ENCODE measurements at regions not wholly inside any gene's neighbourhood (a gene's known extent, or its start where the extent isn't known, plus 50 kb on each side); places are given as distances from the start of the nearest gene placed in this dataset.
A peak's percentile ranks its signal among the peaks of the same experiment; 100 is the strongest.
"Not testable (repeated sequence)": the region's sequence is repeated elsewhere in the genome, so short reads cannot be mapped to it uniquely, and the experiment has no call there.

DNA sequence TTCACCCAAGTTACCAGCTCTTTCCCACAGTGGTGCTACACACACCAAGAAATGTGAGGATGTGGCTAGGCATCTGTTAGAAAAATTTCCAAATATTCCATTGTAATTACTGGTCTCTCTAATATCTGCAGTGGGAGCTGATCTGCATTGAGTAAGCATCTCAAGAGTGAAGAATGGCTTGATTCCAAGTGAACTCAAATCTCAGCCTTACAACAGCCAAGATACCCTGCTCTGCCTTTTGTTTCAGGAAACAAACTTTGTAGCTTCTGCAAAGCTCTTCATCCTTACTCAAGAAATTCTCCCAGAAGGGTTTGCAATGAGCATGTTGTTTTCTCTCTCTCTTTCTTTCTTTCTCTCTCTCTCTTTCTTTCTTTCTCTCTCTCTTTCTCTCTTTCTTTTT, 181.1 kb downstream of the FCRL5 start:
- Histone ChIP-seq H3K27ac (ENCODE audit: low read depth, low read length, poor library complexity, severe bottlenecking) (no peak overlapping the region), H3K36me3 (ENCODE audit: insufficient read depth, low read length, poor library complexity, severe bottlenecking) (no peaks in the 10 kb centered on the region), H3K4me1 (ENCODE audit: insufficient read depth, low read length, poor library complexity, severe bottlenecking) (no peaks in the 10 kb centered on the region), H3K9me3 (ENCODE audit: low read depth, low read length, poor library complexity, severe bottlenecking) (no peaks in the 10 kb centered on the region), H3K27me3 (replicated peaks; ENCODE audit: insufficient read depth, low read depth, low read length, poor library complexity) (peaks cover 6% of the 10 kb centered on the region), H3K4me3 (ENCODE audit: low read depth, low read length, poor library complexity, severe bottlenecking) (no peak overlapping the region)
- CTCF ChIA-PET, result no interaction called here
- intact Hi-C loops (cut with micrococcal nuclease; ENCODE audit: unreplicated experiment), result loop anchor here (10.0 kb wide), 1 partner anchor 754 kb away; a partner anchor contains a TSS
- no TSS peak for BruUV-seq (replicated peaks)
- TF ChIP-seq CTCF (conservative IDR thresholded peaks at IDR 0.05; ENCODE audit: low read depth, low read length), result no peak
- no peak for TF ChIP-seq EZH2 (IDR thresholded peaks at IDR 0.05; ENCODE audit: borderline replicate concordance, low read depth, low read length, poor library complexity, severe bottlenecking)
- POLR2A ChIA-PET (ENCODE audit: low non-redundant PET), result no interaction called here
- DNase-seq (ENCODE audit: low spot score), result no peak

GRCh38 chr1:157370698-157371097, 181.6 kb downstream of the FCRL5 start:
- Histone ChIP-seq H3K4me1 (ENCODE audit: insufficient read depth, low read length, poor library complexity, severe bottlenecking) (no peaks in the 10 kb centered on the region), H3K27ac (ENCODE audit: low read depth, low read length, poor library complexity, severe bottlenecking) (no peak overlapping the region), H3K4me3 (ENCODE audit: low read depth, low read length, poor library complexity, severe bottlenecking) (no peak overlapping the region), H3K27me3 (replicated peaks; ENCODE audit: insufficient read depth, low read depth, low read length, poor library complexity) (peaks cover 5% of the 10 kb centered on the region), H3K36me3 (ENCODE audit: insufficient read depth, low read length, poor library complexity, severe bottlenecking) (no peaks in the 10 kb centered on the region), H3K9me3 (ENCODE audit: low read depth, low read length, poor library complexity, severe bottlenecking) (no peaks in the 10 kb centered on the region)
- CTCF ChIA-PET, result no interaction called here
- BruUV-seq (replicated peaks), result no TSS peak
- no peak for DNase-seq (ENCODE audit: low spot score)
- POLR2A ChIA-PET (ENCODE audit: low non-redundant PET), result no interaction called here
- intact Hi-C loops (cut with micrococcal nuclease; ENCODE audit: unreplicated experiment), result loop anchor here (10.0 kb wide), 1 partner anchor 754 kb away; a partner anchor contains a TSS
- TF ChIP-seq EZH2 (IDR thresholded peaks at IDR 0.05; ENCODE audit: borderline replicate concordance, low read depth, low read length, poor library complexity, severe bottlenecking), result no peak
- no peak for TF ChIP-seq CTCF (conservative IDR thresholded peaks at IDR 0.05; ENCODE audit: low read depth, low read length)

- TF ChIP-seq CTCF (conservative IDR thresholded peaks at IDR 0.05; ENCODE audit: low read depth, low read length), result peak; percentile 86
- no peak for TF ChIP-seq EZH2 (IDR thresholded peaks at IDR 0.05; ENCODE audit: borderline replicate concordance, low read depth, low read length, poor library complexity, severe bottlenecking)
- ChIA-PET CTCF (interaction anchor here (0.7 kb wide), 1 partner anchor 136 kb away, joined by 4 read pairs; no protein-coding TSS in a partner anchor), POLR2A (ENCODE audit: low non-redundant PET) (no interaction called here)
- DNase-seq (ENCODE audit: low spot score), result peak; percentile 75
- Histone ChIP-seq H3K27me3 (replicated peaks; ENCODE audit: insufficient read depth, low read depth, low read length, poor library complexity) (no peaks in the 10 kb centered on the region), H3K4me3 (ENCODE audit: low read depth, low read length, poor library complexity, severe bottlenecking) (no peak overlapping the region), H3K36me3 (ENCODE audit: insufficient read depth, low read length, poor library complexity, severe bottlenecking) (no peaks in the 10 kb centered on the region), H3K4me1 (ENCODE audit: insufficient read depth, low read length, poor library complexity, severe bottlenecking) (no peaks in the 10 kb centered on the region), H3K27ac (ENCODE audit: low read depth, low read length, poor library complexity, severe bottlenecking) (no peak overlapping the region), H3K9me3 (ENCODE audit: low read depth, low read length, poor library complexity, severe bottlenecking) (no peaks in the 10 kb centered on the region)
- intact Hi-C loops (cut with micrococcal nuclease; ENCODE audit: unreplicated experiment), result loop anchor here (10.0 kb wide), 1 partner anchor 755 kb away; a partner anchor contains a TSS
- no TSS peak for BruUV-seq (replicated peaks)
Observed at GRCh38 chr1:157369808-157370521, 182.3 kb downstream of the FCRL5 start.

DNA sequence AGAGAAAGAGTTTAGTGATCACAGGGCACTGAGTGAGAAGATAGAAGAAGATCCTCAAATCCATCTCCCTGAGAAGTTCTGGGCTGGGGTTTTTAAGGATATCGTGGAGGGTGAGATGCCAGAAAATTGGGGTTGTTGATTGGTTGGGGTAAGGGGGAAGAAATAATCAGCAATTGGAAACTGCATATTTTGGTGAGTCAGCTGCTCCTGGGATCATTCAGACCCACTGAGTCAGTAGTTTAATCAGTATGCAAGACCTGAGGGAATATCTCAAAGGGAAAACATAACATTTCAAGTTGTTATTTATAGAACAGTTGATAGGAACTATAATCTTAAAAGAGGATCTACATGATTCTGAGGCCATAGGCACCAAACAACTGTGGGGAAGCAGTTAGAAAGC, 183.4 kb downstream of the FCRL5 start:
- H3K4me1 ChIP-seq (ENCODE audit: insufficient read depth, low read length, poor library complexity, severe bottlenecking); H3K9me3 ChIP-seq (ENCODE audit: low read depth, low read length, poor library complexity, severe bottlenecking); CTCF ChIA-PET; H3K4me3 ChIP-seq (ENCODE audit: low read depth, low read length, poor library complexity, severe bottlenecking); H3K27me3 ChIP-seq (replicated peaks; ENCODE audit: insufficient read depth, low read depth, low read length, poor library complexity); H3K27ac ChIP-seq (ENCODE audit: low read depth, low read length, poor library complexity, severe bottlenecking); intact Hi-C loops (cut with micrococcal nuclease; ENCODE audit: unreplicated experiment); H3K36me3 ChIP-seq (ENCODE audit: insufficient read depth, low read length, poor library complexity, severe bottlenecking); DNase-seq (ENCODE audit: low spot score); POLR2A ChIA-PET (ENCODE audit: low non-redundant PET); BruUV-seq (replicated peaks): not testable (repeated sequence)
